SK-N-SH (cell line): ENCODE measurements at regions not wholly inside any gene's neighbourhood (a gene's known extent, or its start where the extent isn't known, plus 50 kb on each side); places are given as distances from the start of the nearest gene placed in this dataset.

Experiments used
- EZH2phosphoT487 ChIP-seq: fragments of 200-600 bp; sonication (generic); IDR thresholded peaks from 2 replicates; pipeline ENCODE4 v1.6.1; 2017; ENCODE audit warnings: low read depth, mixed run types, mild to moderate bottlenecking, antibody characterized with exemption, moderate library complexity, borderline replicate concordance
- GATA2 ChIP-seq: sonication (generic); formaldehyde crosslinking; IDR thresholded peaks from 2 replicates; pipeline ENCODE4 v1.5.0; 2020; ENCODE audit warnings: mild to moderate bottlenecking, missing genetic modification reagents
- NRF1 ChIP-seq: IDR thresholded peaks from 2 replicates; pipeline ENCODE4 v1.6.1; 2012; ENCODE audit warnings: low read depth, mild to moderate bottlenecking, low read length
- POLR2AphosphoS5 ChIP-seq: IDR thresholded peaks from 2 replicates; pipeline ENCODE4 v1.6.1; 2012; ENCODE audit warnings: low read depth, low read length
- RAD21 ChIP-seq: IDR thresholded peaks from 2 replicates; pipeline ENCODE4 v1.6.1; 2012; ENCODE audit warnings: mild to moderate bottlenecking, low read length
- SMC3 ChIP-seq: IDR thresholded peaks from 2 replicates; pipeline ENCODE4 v1.6.1; 2012; ENCODE audit warnings: low read depth, low read length, improper control_type of control experiment
- TEAD4 ChIP-seq: IDR thresholded peaks from 2 replicates; pipeline ENCODE4 v1.4.0; 2012; ENCODE audit warnings: mild to moderate bottlenecking, borderline replicate concordance; ENCODE audit not compliant: insufficient read depth
- YY1 ChIP-seq: IDR thresholded peaks from 2 replicates; pipeline ENCODE4 v1.4.0; 2012; ENCODE audit warnings: low read depth, mild to moderate bottlenecking
- TF ChIP-seq, protein P1 (sequence below): fragments of 200-600 bp; sonication (generic); IDR thresholded peaks from 2 replicates; pipeline ENCODE4 v1.6.1; 2017; ENCODE audit warnings: antibody characterized with exemption, mild to moderate bottlenecking, moderate library complexity
- TF ChIP-seq, protein P2 (sequence below): IDR thresholded peaks from 2 replicates; pipeline ENCODE4 v1.4.0; 2012; ENCODE audit warnings: low read depth
- TF ChIP-seq, protein P3 (sequence below): IDR thresholded peaks from 2 replicates; pipeline ENCODE4; 2012
- TF ChIP-seq, protein P4 (sequence below): IDR thresholded peaks from 2 replicates; pipeline ENCODE4 v1.4.0; 2012; ENCODE audit warnings: low read depth, borderline replicate concordance
- TF ChIP-seq, protein P5 (sequence below): fragments of 150-350 bp; IDR thresholded peaks from 2 replicates; pipeline ENCODE4 v1.6.1; 2017; ENCODE audit warnings: antibody characterized with exemption, low read length, low read depth, borderline replicate concordance

DNA sequence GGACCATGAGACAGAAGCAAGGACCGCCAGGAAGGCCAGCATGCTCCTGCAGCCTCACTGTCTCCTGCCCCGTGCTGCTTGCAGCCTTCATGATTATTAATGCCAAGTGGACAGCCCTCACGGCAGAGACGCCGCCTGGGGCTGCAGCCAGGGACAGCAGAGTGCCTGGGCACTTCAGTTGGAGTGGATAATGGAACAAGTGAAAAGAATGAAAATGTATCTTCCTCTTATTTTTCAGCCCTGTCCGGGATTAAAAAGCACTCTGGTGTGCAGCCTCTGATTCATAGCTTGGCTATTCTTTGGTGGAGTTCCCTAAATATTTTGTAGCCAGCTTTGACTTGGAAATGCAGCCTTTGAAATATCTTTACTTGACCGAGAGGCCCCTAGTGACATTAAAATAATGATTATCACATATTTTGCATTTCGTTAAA is 1404.2 kb downstream of the BRD1 start:
- TF ChIP-seq, protein P1, sequence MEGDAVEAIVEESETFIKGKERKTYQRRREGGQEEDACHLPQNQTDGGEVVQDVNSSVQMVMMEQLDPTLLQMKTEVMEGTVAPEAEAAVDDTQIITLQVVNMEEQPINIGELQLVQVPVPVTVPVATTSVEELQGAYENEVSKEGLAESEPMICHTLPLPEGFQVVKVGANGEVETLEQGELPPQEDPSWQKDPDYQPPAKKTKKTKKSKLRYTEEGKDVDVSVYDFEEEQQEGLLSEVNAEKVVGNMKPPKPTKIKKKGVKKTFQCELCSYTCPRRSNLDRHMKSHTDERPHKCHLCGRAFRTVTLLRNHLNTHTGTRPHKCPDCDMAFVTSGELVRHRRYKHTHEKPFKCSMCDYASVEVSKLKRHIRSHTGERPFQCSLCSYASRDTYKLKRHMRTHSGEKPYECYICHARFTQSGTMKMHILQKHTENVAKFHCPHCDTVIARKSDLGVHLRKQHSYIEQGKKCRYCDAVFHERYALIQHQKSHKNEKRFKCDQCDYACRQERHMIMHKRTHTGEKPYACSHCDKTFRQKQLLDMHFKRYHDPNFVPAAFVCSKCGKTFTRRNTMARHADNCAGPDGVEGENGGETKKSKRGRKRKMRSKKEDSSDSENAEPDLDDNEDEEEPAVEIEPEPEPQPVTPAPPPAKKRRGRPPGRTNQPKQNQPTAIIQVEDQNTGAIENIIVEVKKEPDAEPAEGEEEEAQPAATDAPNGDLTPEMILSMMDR = no peak
- TF ChIP-seq POLR2AphosphoS5 (no peak), YY1 (no peak), GATA2 (CRISPR knock-in tag) (no peak), SMC3 (no peak), TEAD4 (no peak), NRF1 (no peak), EZH2phosphoT487 (no peak), RAD21 (no peak)
- TF ChIP-seq, protein P2, sequence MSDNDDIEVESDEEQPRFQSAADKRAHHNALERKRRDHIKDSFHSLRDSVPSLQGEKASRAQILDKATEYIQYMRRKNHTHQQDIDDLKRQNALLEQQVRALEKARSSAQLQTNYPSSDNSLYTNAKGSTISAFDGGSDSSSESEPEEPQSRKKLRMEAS = no peak
- TF ChIP-seq, protein P3, sequence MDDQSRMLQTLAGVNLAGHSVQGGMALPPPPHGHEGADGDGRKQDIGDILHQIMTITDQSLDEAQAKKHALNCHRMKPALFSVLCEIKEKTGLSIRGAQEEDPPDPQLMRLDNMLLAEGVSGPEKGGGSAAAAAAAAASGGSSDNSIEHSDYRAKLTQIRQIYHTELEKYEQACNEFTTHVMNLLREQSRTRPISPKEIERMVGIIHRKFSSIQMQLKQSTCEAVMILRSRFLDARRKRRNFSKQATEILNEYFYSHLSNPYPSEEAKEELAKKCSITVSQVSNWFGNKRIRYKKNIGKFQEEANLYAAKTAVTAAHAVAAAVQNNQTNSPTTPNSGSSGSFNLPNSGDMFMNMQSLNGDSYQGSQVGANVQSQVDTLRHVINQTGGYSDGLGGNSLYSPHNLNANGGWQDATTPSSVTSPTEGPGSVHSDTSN = no peak
- TF ChIP-seq, protein P4, sequence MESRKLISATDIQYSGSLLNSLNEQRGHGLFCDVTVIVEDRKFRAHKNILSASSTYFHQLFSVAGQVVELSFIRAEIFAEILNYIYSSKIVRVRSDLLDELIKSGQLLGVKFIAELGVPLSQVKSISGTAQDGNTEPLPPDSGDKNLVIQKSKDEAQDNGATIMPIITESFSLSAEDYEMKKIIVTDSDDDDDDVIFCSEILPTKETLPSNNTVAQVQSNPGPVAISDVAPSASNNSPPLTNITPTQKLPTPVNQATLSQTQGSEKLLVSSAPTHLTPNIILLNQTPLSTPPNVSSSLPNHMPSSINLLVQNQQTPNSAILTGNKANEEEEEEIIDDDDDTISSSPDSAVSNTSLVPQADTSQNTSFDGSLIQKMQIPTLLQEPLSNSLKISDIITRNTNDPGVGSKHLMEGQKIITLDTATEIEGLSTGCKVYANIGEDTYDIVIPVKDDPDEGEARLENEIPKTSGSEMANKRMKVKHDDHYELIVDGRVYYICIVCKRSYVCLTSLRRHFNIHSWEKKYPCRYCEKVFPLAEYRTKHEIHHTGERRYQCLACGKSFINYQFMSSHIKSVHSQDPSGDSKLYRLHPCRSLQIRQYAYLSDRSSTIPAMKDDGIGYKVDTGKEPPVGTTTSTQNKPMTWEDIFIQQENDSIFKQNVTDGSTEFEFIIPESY = no peak
- TF ChIP-seq, protein P5, sequence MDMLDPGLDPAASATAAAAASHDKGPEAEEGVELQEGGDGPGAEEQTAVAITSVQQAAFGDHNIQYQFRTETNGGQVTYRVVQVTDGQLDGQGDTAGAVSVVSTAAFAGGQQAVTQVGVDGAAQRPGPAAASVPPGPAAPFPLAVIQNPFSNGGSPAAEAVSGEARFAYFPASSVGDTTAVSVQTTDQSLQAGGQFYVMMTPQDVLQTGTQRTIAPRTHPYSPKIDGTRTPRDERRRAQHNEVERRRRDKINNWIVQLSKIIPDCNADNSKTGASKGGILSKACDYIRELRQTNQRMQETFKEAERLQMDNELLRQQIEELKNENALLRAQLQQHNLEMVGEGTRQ = no peak
